PC-3 (cell line): ENCODE measurements at regions not wholly inside any gene's neighbourhood (a gene's known extent, or its start where the extent isn't known, plus 50 kb on each side); places are given as distances from the start of the nearest gene placed in this dataset.

Experiments
- CTCF ChIP-seq: fragments of 300-600 bp; sonication (generic); conservative IDR thresholded peaks from 2 replicates; pipeline ENCODE4 v1.5.1; 2017; ENCODE audit warnings: antibody characterized with exemption, low read depth, mild to moderate bottlenecking, low read length
- EZH2 ChIP-seq: fragments of 300-600 bp; sonication (generic); IDR thresholded peaks from one replicate; pipeline ENCODE4 v1.6.1; 2017; ENCODE audit warnings: antibody characterized with exemption, mild to moderate bottlenecking, low read length; ENCODE audit not compliant: unreplicated experiment
- EZH2phosphoT487 ChIP-seq: fragments of 300-600 bp; sonication (generic); IDR thresholded peaks from 2 replicates; pipeline ENCODE4 v1.6.1; 2018; ENCODE audit warnings: mild to moderate bottlenecking, antibody characterized with exemption, low read length, borderline replicate concordance

- TF ChIP-seq CTCF (no peak), EZH2phosphoT487 (no peak), EZH2 (no peak)
Measured at GRCh38 chr3:72660270-72661114, 187.8 kb downstream of the SHQ1 start.
